ENCODE measurements at regions not wholly inside any gene's neighbourhood (a gene's known extent, or its start where the extent isn't known, plus 50 kb on each side); places are given as distances from the start of the nearest gene placed in this dataset.

GRCh38 chr5:8304341-8304740 is 435.4 kb downstream of the MTRR start:
- H3K4me1 ChIP-seq (ENCODE audit: low read depth), result no peaks in the 10 kb centered on the region
- intact Hi-C loops (cut with DNase I, micrococcal nuclease), result no loop called here
- no peaks in the 10 kb centered on the region for H3K9me3 ChIP-seq
- no peak for ATAC-seq
- no peak overlapping the region for H3K4me3 ChIP-seq
- no peaks in the 10 kb centered on the region for H3K36me3 ChIP-seq (ENCODE audit: low read depth)
- no peak for TF ChIP-seq CTCF (IDR thresholded peaks at IDR 0.05)
- DNase-seq, result no peak

GRCh38 chr5:8306288-8306896 is 437.4 kb downstream of the MTRR start:
- H3K4me3 ChIP-seq, result no peak overlapping the region
- ATAC-seq, result no peak
- intact Hi-C loops (cut with DNase I, micrococcal nuclease), result no loop called here
- no peak for TF ChIP-seq CTCF (IDR thresholded peaks at IDR 0.05)
- DNase-seq, result no peak
- H3K4me1 ChIP-seq (ENCODE audit: low read depth), result no peaks in the 10 kb centered on the region
- H3K9me3 ChIP-seq, result no peaks in the 10 kb centered on the region
- no peaks in the 10 kb centered on the region for H3K36me3 ChIP-seq (ENCODE audit: low read depth)

- H3K9me3 ChIP-seq, result no peaks in the 10 kb centered on the region
- intact Hi-C loops (cut with DNase I, micrococcal nuclease), result no loop called here
- no peak for DNase-seq
- no peak for TF ChIP-seq CTCF (IDR thresholded peaks at IDR 0.05)
- no peak overlapping the region for H3K4me3 ChIP-seq
- no peaks in the 10 kb centered on the region for H3K4me1 ChIP-seq (ENCODE audit: low read depth)
- no peaks in the 10 kb centered on the region for H3K36me3 ChIP-seq (ENCODE audit: low read depth)
- no peak for ATAC-seq
Measured at GRCh38 chr5:8314965-8315364, 446.0 kb downstream of the MTRR start.

- intact Hi-C loops (cut with DNase I, micrococcal nuclease), result no loop called here
- Histone ChIP-seq H3K36me3 (ENCODE audit: low read depth) (no peaks in the 10 kb centered on the region), H3K4me1 (ENCODE audit: low read depth) (no peaks in the 10 kb centered on the region), H3K9me3 (no peaks in the 10 kb centered on the region), H3K4me3 (no peak overlapping the region)
- TF ChIP-seq CTCF (IDR thresholded peaks at IDR 0.05), result no peak
- no peak for DNase-seq
- ATAC-seq, result no peak
Measured at GRCh38 chr5:8316608-8317280, 447.8 kb downstream of the MTRR start.

GRCh38 chr5:8317335-8317734 is 448.4 kb downstream of the MTRR start:
- Histone ChIP-seq H3K4me3 (no peak overlapping the region), H3K4me1 (ENCODE audit: low read depth) (no peaks in the 10 kb centered on the region), H3K9me3 (no peaks in the 10 kb centered on the region), H3K36me3 (ENCODE audit: low read depth) (no peaks in the 10 kb centered on the region)
- no peak for DNase-seq
- intact Hi-C loops (cut with DNase I, micrococcal nuclease), result no loop called here
- ATAC-seq, result no peak
- TF ChIP-seq CTCF (IDR thresholded peaks at IDR 0.05), result no peak

Measured in mucosa of descending colon (tissue), 3 donors.